Fibroblast of mammary gland (primary cell): ENCODE measurements at regions not wholly inside any gene's neighbourhood (a gene's known extent, or its start where the extent isn't known, plus 50 kb on each side); places are given as distances from the start of the nearest gene placed in this dataset.

Experiments used
- DNase-seq: peaks from one replicate; pipeline ENCODE4 v3.0.0-alpha.2; 2010; ENCODE audit warnings: low read depth
- H3K4me3 ChIP-seq: 2 replicates; pipeline ENCODE4 v1.5.1; 2011; ENCODE audit warnings: low read depth, mild to moderate bottlenecking, low read length, moderate library complexity; ENCODE audit not compliant: control insufficient read depth
- CTCF ChIP-seq: conservative IDR thresholded peaks from 2 replicates; pipeline ENCODE4 v1.5.1; 2011; ENCODE audit warnings: low read depth, low read length, inconsistent platforms; ENCODE audit not compliant: control insufficient read depth, insufficient read depth

GRCh38 chr2:146244830-146245229 lies 1600.0 kb upstream of the ACVR2A start:
- no peak overlapping the region for H3K4me3 ChIP-seq
- no peak for DNase-seq
- no peak for TF ChIP-seq CTCF

DNA sequence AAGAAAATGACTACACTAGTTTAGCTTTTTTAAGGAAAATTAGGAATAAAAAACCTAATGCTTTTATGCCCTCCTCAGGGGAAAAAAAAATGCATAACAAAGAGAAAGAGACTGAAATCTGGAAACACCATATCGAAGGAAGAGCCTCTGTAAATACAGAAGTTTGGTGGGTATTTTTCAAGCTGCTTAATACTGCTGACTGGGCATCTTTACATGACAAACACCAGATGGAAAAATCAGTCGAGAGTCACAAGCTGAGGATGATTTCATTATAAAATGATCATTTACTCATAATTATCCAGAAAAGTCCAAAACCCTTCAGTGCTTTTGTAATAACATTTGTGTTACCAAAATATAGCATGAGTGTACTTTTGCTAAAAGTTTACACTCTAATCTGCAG lies 1600.7 kb upstream of the ACVR2A start:
- no peak overlapping the region for H3K4me3 ChIP-seq
- no peak for TF ChIP-seq CTCF
- DNase-seq: no peak

DNA sequence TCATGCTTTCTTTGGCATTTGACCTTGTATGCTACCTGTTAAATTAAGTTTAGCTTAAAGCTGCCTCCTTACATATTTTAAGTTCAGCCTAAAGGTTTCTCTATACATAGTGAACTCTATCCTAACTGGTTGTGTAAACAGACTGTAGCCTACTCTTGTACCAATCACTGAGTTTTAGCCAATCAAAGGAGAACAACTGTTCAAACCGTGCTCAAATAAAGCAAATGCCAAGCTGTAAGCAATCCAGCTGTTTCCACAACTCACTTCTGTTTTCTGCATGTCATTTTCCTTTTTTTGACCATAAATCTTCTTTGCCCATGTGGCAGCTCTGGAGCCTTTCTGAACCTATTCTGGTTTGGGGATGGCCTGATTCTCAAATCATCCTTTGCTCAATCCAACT lies 1603.8 kb upstream of the ACVR2A start:
- DNase-seq: no peak
- no peak for TF ChIP-seq CTCF
- no peak overlapping the region for H3K4me3 ChIP-seq

DNA sequence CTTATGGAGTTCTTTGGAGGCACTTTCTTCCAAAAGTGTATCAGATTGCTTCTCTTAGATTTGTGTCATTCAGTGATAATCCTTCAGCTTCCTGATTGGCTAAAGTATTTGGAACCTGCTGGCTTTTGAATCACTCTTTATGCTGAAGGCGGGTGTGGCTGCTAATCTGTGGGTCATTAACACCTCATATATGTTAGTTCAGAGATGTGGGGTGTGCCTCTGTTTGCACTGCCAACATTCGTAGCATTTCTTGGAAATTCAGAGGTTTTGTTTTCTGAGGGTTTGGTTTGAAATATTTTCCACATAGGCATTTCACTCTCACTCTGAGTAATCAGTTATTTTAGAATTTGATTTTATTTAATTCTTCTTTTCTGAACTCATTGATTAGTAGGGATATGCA lies 1604.4 kb upstream of the ACVR2A start:
- TF ChIP-seq CTCF: no peak
- DNase-seq: no peak
- H3K4me3 ChIP-seq: no peak overlapping the region

- no peak overlapping the region for H3K4me3 ChIP-seq
- peak; percentile 89 for DNase-seq
- TF ChIP-seq CTCF: no peak
Observed at GRCh38 chr2:146239392-146240135, 1605.3 kb upstream of the ACVR2A start.

GRCh38 chr2:146238254-146238966 lies 1606.4 kb upstream of the ACVR2A start:
- DNase-seq: peak; percentile 24
- TF ChIP-seq CTCF: no peak

More at GRCh38 chr2:146238254-146238966, 1606.4 kb upstream of the ACVR2A start:
- no peak overlapping the region for H3K4me3 ChIP-seq
